Endothelial cell of umbilical vein (primary cell): ENCODE measurements at regions not wholly inside any gene's neighbourhood (a gene's known extent, or its start where the extent isn't known, plus 50 kb on each side); places are given as distances from the start of the nearest gene placed in this dataset.

Source experiments
- BruUV-seq: library from RNA; stranded (reverse); fragments of 400-500 nt; replicated peaks from 2 replicates; lab custom pipeline; 2021; lab: Mats Ljungman, UMichigan
- CTCF ChIA-PET: fragments of 300-600, 350-600 bp; sonication (Branson Sonifier 250); formaldehyde crosslinking; loops from one replicate; lab custom pipeline; 2021; ENCODE audit warnings: antibody characterized with exemption, inconsistent platforms; lab: Charles Lee
- POLR2A ChIA-PET: fragments of 300-600, 350-600 bp; sonication (Branson Sonifier 250); formaldehyde crosslinking; loops from one replicate; lab custom pipeline; 2021; ENCODE audit warnings: antibody characterized with exemption, inconsistent platforms; lab: Charles Lee
- DNase-seq: peaks from one replicate; pipeline ENCODE4 v3.0.0-alpha.2; 2011; ENCODE audit warnings: low read depth, low spot score
- FAIRE-seq: peaks from 2 replicates; lab custom pipeline; 2011; peaks lifted over from hg19 to GRCh38; lab: Jason Lieb, UNC
- H2AFZ ChIP-seq: 2 replicates; pipeline ENCODE4 v1.6.0; 2012; ENCODE audit warnings: low read depth, low read length, control low read depth, inconsistent platforms
- H3K27ac ChIP-seq: 2 replicates; pipeline ENCODE4 v1.5.1; 2011; ENCODE audit warnings: low read depth, mild to moderate bottlenecking, control low read depth, low read length, moderate library complexity; ENCODE audit not compliant: insufficient read depth
- H3K27me3 ChIP-seq, 2 experiments: 2 replicates each; pipeline versions ENCODE4 v1.6.0 to v1.6.1; 2011; ENCODE audit warnings: low read length in 2 of 2, mixed read lengths in 1 of 2; ENCODE audit not compliant: control insufficient read depth in 2 of 2, insufficient read depth in 2 of 2
- H3K36me3 ChIP-seq, 2 experiments: 2 replicates in 1 of 2; 3 replicates in 1 of 2; pipeline ENCODE4 v1.5.1; 2011; ENCODE audit warnings: low read length in 2 of 2, mild to moderate bottlenecking in 1 of 2, moderate library complexity in 1 of 2; ENCODE audit not compliant: control insufficient read depth in 2 of 2, insufficient read depth in 2 of 2; ENCODE audit errors: extremely low read depth in 1 of 2
- H3K4me1 ChIP-seq: 3 replicates; pipeline ENCODE4 v1.5.1; 2011; ENCODE audit warnings: mild to moderate bottlenecking, low read length; ENCODE audit not compliant: control insufficient read depth, insufficient read depth; ENCODE audit errors: extremely low read depth
- H3K4me2 ChIP-seq: 2 replicates; pipeline ENCODE4 v1.6.1; 2011; ENCODE audit warnings: low read length, control low read depth, mixed read lengths; ENCODE audit not compliant: insufficient read depth
- H3K4me3 ChIP-seq, 3 experiments: fragments of 200-600 bp in 1 of 3; sonication (generic), shearing (Covaris generic) in 1 of 3; replicated peaks in 1 of 3; 2 replicates each; pipeline ENCODE4 v1.5.1; 2011 to 2016; ENCODE audit warnings: control low read depth in 3 of 3, low read length in 3 of 3, mild to moderate bottlenecking in 2 of 3, inconsistent platforms in 1 of 3, low read depth in 1 of 3, moderate library complexity in 1 of 3; ENCODE audit not compliant: insufficient read depth in 1 of 3
- H3K79me2 ChIP-seq: 2 replicates; pipeline ENCODE4 v1.6.0; 2012; ENCODE audit warnings: low read length, inconsistent platforms; ENCODE audit not compliant: control insufficient read depth, insufficient read depth
- H3K9ac ChIP-seq: replicated peaks from 2 replicates; pipeline ENCODE3; 2011; ENCODE audit warnings: low read length, control low read depth; ENCODE audit not compliant: insufficient read depth; ENCODE audit errors: extremely low read depth
- H3K9me1 ChIP-seq: replicated peaks from 3 replicates; pipeline ENCODE4 v1.6.0; 2011; ENCODE audit warnings: mild to moderate bottlenecking, low read length; ENCODE audit not compliant: control insufficient read depth, insufficient read depth; ENCODE audit errors: extremely low read depth
- H3K9me3 ChIP-seq: replicated peaks from 2 replicates; pipeline ENCODE4 v1.5.1; 2012; ENCODE audit warnings: low read length, inconsistent platforms; ENCODE audit not compliant: control insufficient read depth, insufficient read depth
- H4K20me1 ChIP-seq: replicated peaks from 2 replicates; pipeline ENCODE3; 2011; ENCODE audit warnings: mild to moderate bottlenecking, low read length; ENCODE audit not compliant: control insufficient read depth, insufficient read depth; ENCODE audit errors: extremely low read depth
- CTCF ChIP-seq, 2 donors: IDR thresholded peaks; 1 replicate in 1 of 2; 2 replicates in 1 of 2; pipeline ENCODE4 v1.5.1; 2011; ENCODE audit warnings: low read length in 2 of 2, mild to moderate bottlenecking in 2 of 2, moderate library complexity in 2 of 2, control low read depth in 1 of 2, inconsistent platforms in 1 of 2, low read depth in 1 of 2; ENCODE audit not compliant: insufficient read depth in 1 of 2; ENCODE audit errors: extremely low read depth in 1 of 2
- EZH2 ChIP-seq: IDR thresholded peaks from 2 replicates; pipeline ENCODE4 v1.6.1; 2012; ENCODE audit warnings: borderline replicate concordance, low read depth, mild to moderate bottlenecking, moderate library complexity, low read length, inconsistent platforms; ENCODE audit not compliant: severe bottlenecking
- FOS ChIP-seq: IDR thresholded peaks from 2 replicates; pipeline ENCODE4 v1.6.1; 2011; ENCODE audit warnings: mild to moderate bottlenecking, low read length, moderate library complexity, borderline replicate concordance; ENCODE audit not compliant: insufficient read depth
- GATA2 ChIP-seq: IDR thresholded peaks from 2 replicates; pipeline ENCODE4 v1.7.0; 2011; ENCODE audit warnings: low read depth, mild to moderate bottlenecking, moderate library complexity, mixed read lengths, low read length; ENCODE audit not compliant: insufficient read length, insufficient read depth
- JUN ChIP-seq: IDR thresholded peaks from 2 replicates; pipeline ENCODE4 v1.6.1; 2011; ENCODE audit warnings: borderline replicate concordance, low read depth; ENCODE audit not compliant: insufficient read length, insufficient read depth
- MYC ChIP-seq: IDR thresholded peaks from one replicate; pipeline ENCODE4 v1.6.1; 2011; ENCODE audit warnings: mild to moderate bottlenecking, low read depth, low read length
- POLR2A ChIP-seq: IDR thresholded peaks from 2 replicates; pipeline ENCODE4 v1.6.1; 2012; ENCODE audit warnings: low read depth, mild to moderate bottlenecking, control low read depth, low read length
- POLR2AphosphoS5 ChIP-seq: IDR thresholded peaks from 2 replicates; pipeline ENCODE4 v1.6.1; 2012; ENCODE audit warnings: low read depth, mild to moderate bottlenecking, control low read depth, low read length, moderate library complexity; ENCODE audit not compliant: insufficient read depth
- dilution Hi-C: fragments of 300-500 bp; cut with MboI; formaldehyde crosslinking; loops from one replicate; pipeline ENCODE4 v1.15.0; 2019; ENCODE audit warnings: low sequenced_read_pairs; ENCODE audit not compliant: extremely low pct_ligation_motif_present
- intact Hi-C: fragments of 100-400 bp; cut with micrococcal nuclease; formaldehyde crosslinking; loops from one replicate; pipeline ENCODE4 v1.10.0; 2022
- TF ChIP-seq, protein P1 (sequence below): IDR thresholded peaks from 2 replicates; pipeline ENCODE4 v1.6.1; 2011; ENCODE audit not compliant: insufficient read depth, insufficient read length

- no peaks in the 10 kb centered on the region for H3K4me1 ChIP-seq
- H3K9me1 ChIP-seq: no peaks in the 10 kb centered on the region
- H3K4me3 ChIP-seq: no peak overlapping the region
- BruUV-seq: no TSS peak
- no peaks in the 10 kb centered on the region for H3K36me3 ChIP-seq
- H3K9ac ChIP-seq: no peak overlapping the region
- ChIA-PET CTCF (no interaction called here), POLR2A (no interaction called here)
- FAIRE-seq: no peak
- no peak overlapping the region for H2AFZ ChIP-seq
- intact Hi-C loops: no loop called here
- no peak overlapping the region for H3K4me2 ChIP-seq
- no peaks in the 10 kb centered on the region for H4K20me1 ChIP-seq
- H3K27me3 ChIP-seq: no peaks in the 10 kb centered on the region
- H3K27ac ChIP-seq: no peak overlapping the region
- DNase-seq: no peak
- dilution Hi-C loops: no loop called here
- no peaks in the 10 kb centered on the region for H3K9me3 ChIP-seq
- TF ChIP-seq FOS (no peak), JUN (no peak), POLR2A (no peak), CTCF (IDR thresholded peaks at IDR 0.05; ENCODE audit: extremely low read depth in 1 of 2, insufficient read depth in 1 of 2, low read depth in 1 of 2, low read length in 2 of 2) (no peak), POLR2AphosphoS5 (no peak), EZH2 (no peak), GATA2 (no peak), MYC (no peak)
- TF ChIP-seq, protein P1, sequence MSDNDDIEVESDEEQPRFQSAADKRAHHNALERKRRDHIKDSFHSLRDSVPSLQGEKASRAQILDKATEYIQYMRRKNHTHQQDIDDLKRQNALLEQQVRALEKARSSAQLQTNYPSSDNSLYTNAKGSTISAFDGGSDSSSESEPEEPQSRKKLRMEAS: no peak
- no peaks in the 10 kb centered on the region for H3K79me2 ChIP-seq
Measured at GRCh38 chr11:134731213-134731961, 319.3 kb upstream of the B3GAT1 start.
